Kidney epithelial cell (primary cell): ENCODE measurements at regions not wholly inside any gene's neighbourhood (a gene's known extent, or its start where the extent isn't known, plus 50 kb on each side); places are given as distances from the start of the nearest gene placed in this dataset.

Source experiments
- DNase-seq: peaks from one replicate; pipeline ENCODE4 v3.0.0-alpha.2; 2010; ENCODE audit warnings: low read depth
- H3K27me3 ChIP-seq: 2 replicates; pipeline ENCODE4 v1.6.0; 2011; ENCODE audit warnings: low read length; ENCODE audit not compliant: control insufficient read depth, insufficient read depth
- H3K36me3 ChIP-seq: 2 replicates; pipeline ENCODE4 v1.5.1; 2011; ENCODE audit warnings: low read length; ENCODE audit not compliant: control insufficient read depth, insufficient read depth
- H3K4me3 ChIP-seq: 2 replicates; pipeline ENCODE4 v1.5.1; 2011; ENCODE audit warnings: low read depth, mild to moderate bottlenecking, control low read depth, low read length
- TF ChIP-seq, protein P1 (sequence below): IDR thresholded peaks from 2 replicates; pipeline ENCODE4 v1.5.1; 2011; ENCODE audit warnings: mild to moderate bottlenecking, moderate library complexity, low read length, control low read depth, inconsistent platforms; ENCODE audit not compliant: insufficient read depth, poor library complexity, severe bottlenecking

DNA sequence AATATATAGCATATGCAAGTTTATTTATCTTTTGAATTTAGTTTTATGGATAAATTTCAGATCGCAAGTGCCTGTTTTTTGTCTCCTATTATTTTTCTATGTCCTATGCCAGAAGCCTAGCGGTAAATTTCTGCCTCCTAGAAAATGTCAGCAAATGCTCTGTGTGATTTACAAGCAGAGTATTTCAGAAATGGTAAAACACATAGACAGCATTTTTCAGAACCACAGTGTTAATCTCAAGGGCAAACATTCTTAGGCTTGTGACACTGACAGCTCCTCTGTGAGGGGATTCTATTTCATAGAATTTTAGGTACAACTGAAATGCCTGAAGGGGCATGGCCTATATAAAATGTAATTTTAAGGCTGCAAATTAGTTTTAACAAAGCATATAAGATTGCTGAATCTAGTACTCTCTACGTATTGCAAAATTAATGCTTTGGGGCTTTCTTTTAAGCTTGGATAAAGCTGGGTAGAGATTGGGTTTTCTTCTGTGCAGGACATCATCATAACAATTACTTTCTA is 89.9 kb upstream of the PTCHD4 start:
- TF ChIP-seq, protein P1, sequence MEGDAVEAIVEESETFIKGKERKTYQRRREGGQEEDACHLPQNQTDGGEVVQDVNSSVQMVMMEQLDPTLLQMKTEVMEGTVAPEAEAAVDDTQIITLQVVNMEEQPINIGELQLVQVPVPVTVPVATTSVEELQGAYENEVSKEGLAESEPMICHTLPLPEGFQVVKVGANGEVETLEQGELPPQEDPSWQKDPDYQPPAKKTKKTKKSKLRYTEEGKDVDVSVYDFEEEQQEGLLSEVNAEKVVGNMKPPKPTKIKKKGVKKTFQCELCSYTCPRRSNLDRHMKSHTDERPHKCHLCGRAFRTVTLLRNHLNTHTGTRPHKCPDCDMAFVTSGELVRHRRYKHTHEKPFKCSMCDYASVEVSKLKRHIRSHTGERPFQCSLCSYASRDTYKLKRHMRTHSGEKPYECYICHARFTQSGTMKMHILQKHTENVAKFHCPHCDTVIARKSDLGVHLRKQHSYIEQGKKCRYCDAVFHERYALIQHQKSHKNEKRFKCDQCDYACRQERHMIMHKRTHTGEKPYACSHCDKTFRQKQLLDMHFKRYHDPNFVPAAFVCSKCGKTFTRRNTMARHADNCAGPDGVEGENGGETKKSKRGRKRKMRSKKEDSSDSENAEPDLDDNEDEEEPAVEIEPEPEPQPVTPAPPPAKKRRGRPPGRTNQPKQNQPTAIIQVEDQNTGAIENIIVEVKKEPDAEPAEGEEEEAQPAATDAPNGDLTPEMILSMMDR = no peak
- Histone ChIP-seq H3K36me3 (no peaks in the 10 kb centered on the region), H3K4me3 (no peak overlapping the region), H3K27me3 (no peaks in the 10 kb centered on the region)
- DNase-seq = no peak

DNA sequence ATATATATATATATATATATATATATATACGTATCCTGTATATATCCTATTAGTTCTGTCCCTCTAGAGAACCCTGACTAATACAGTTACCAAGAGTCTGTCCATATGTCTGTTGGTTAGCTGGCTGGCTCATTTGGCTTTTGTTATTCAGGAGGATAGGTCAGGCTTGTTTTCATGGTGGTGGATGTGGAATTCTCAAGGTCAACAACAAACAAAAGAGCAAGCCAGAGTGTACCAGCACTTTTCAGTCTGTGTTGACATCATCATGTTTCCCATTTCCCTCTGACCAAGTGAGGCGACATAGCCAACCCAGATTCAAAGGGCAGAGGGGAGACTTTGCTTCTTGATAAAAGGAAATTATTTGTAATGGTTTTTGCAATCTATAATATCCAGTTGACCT is 88.5 kb upstream of the PTCHD4 start:
- Histone ChIP-seq H3K4me3 (no peak overlapping the region), H3K36me3 (no peaks in the 10 kb centered on the region), H3K27me3 (no peaks in the 10 kb centered on the region)
- DNase-seq = no peak
- TF ChIP-seq, protein P1 = no peak

DNA sequence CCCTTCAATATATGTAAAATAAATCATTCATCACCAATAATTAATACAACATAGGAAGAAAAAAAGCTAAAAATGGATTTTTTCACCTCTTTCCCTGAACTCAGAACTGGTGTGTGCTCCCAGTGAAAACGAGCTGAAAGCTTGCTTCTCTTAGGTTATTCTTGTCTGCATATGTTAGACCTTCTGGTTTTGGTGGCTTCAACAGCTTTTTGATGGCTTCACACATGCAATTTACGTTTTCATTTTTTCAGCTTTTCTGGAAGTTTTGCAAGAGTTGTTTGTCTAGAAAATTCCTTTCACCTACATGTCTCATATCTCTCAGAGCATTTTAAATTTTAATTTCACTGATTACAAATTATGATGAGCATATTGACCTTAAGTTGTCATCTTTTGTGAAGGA is 86.9 kb upstream of the PTCHD4 start:
- TF ChIP-seq, protein P1 = no peak
- Histone ChIP-seq H3K36me3 (no peaks in the 10 kb centered on the region), H3K4me3 (no peak overlapping the region), H3K27me3 (no peaks in the 10 kb centered on the region)
- no peak for DNase-seq

DNA sequence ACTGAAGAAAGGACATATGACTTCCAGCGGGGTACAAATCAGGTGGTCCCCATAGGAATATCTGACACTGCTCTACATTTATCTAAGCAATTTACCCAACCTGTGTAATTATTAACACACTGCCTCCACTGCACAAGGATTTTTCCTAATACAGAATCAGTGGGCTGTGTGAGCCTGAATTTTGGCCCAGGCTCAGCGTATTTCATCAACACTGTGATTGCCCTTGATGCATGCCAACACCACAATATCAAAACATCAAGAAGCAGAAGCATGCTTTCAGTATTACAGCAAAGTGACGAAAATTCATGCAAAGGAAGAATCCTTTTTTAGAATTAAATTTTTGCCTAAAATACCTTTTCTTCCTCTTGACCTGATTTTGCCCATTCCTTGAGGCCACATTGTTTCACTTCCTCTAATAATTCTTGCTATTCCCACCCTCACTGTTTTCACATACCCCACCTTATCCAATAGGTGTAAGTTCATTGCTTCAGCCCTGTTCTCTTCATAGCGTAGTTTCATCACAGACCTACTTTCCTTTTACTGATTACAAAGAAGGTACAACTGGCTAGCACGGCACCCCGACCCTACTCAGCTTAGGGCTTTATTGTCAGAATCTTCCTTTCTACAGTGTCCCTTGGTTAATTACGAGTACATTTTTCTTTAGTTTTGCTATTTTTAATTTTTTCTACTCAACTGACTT is 83.7 kb upstream of the PTCHD4 start:
- no peak overlapping the region for H3K4me3 ChIP-seq
- peak; percentile 1 for DNase-seq

DNA sequence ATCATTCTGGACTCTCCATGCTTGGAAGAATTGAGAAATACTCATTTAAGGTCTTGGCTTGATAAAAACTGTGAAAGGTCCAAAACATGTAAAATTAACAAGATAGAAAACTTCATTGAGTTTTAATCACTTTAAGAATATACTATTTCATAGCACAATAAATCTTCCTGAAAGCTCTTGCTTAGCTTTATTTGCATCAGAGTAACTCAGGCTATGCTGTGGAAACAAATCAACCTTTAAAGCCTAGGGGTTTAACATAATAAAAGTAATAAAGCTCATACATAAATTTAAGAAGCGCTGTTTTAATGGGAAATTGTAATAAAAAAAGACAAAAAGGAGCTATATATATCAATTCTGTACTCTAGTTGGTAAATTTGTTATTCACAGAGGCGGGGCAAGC is 77.2 kb upstream of the PTCHD4 start:
- TF ChIP-seq, protein P1 = no peak
- no peaks in the 10 kb centered on the region for H3K36me3 ChIP-seq
- H3K4me3 ChIP-seq = no peak overlapping the region

More for the DNA sequence above, 83.7 kb upstream of the PTCHD4 start:
- no peaks in the 10 kb centered on the region for H3K36me3 ChIP-seq
- TF ChIP-seq, protein P1 = no peak
- H3K27me3 ChIP-seq = no peaks in the 10 kb centered on the region

DNA sequence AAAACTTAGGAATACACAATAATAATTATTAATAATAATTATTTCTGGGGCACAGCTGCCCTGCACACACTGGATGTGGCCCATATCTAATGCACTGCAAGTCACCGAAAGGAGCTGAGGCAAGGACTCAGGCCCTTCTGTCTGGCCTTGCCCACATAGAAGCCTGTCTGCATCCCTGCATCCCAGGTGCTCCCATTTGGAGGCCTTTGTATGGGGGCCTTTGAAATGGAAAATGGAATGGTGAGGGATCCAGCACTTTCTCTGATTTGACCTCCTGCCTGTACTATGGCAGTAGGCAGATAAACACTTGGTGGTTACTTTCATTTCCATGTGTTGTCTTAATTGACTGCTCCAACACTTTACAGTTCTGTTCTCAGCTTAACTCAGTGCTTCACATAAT is 75.7 kb upstream of the PTCHD4 start:
- Histone ChIP-seq H3K4me3 (no peak overlapping the region), H3K27me3 (no peaks in the 10 kb centered on the region), H3K36me3 (no peaks in the 10 kb centered on the region)
- no peak for DNase-seq
- TF ChIP-seq, protein P1 = no peak

More for the DNA sequence above, 77.2 kb upstream of the PTCHD4 start:
- DNase-seq = no peak
- H3K27me3 ChIP-seq = no peaks in the 10 kb centered on the region
